Tibial artery (tissue), 4 donors: ENCODE measurements at regions not wholly inside any gene's neighbourhood (a gene's known extent, or its start where the extent isn't known, plus 50 kb on each side); places are given as distances from the start of the nearest gene placed in this dataset.
"Not testable (repeated sequence)": the region's sequence is repeated elsewhere in the genome, so short reads cannot be mapped to it uniquely, and the experiment has no call there.

Experiments
- DNase-seq, 2 donors: peaks; one replicate each; pipeline ENCODE4 v3.0.0-alpha.2; 2019
- H3K27ac ChIP-seq, 2 donors: fragments of 200-600 bp; sonication (generic) in 1 of 2; 1 replicate in 1 of 2; 2 replicates in 1 of 2; pipeline ENCODE4 v1.5.1; 2018 to 2019; ENCODE audit warnings: mild to moderate bottlenecking in 1 of 2
- H3K27me3 ChIP-seq, 2 donors: fragments of 200-600 bp; sonication (generic) in 1 of 2; one replicate each; pipeline versions ENCODE4 v1.5.1 to v1.6.0; 2016 to 2019
- H3K36me3 ChIP-seq, 3 donors: fragments of 200-600 bp; sonication (generic) in 2 of 3; one replicate each; pipeline ENCODE4 v1.5.1; 2016 to 2019; ENCODE audit warnings: mild to moderate bottlenecking in 2 of 3
- H3K4me1 ChIP-seq, 4 donors: fragments of 200-600 bp; sonication (generic) in 2 of 4; 1 replicate in 3 of 4; 2 replicates in 1 of 4; pipeline ENCODE4 v1.5.1; 2016 to 2019
- H3K4me3 ChIP-seq, 2 donors: fragments of 200-600 bp; sonication (generic) in 1 of 2; 1 replicate in 1 of 2; 2 replicates in 1 of 2; pipeline ENCODE4 v1.5.1; 2018 to 2019; ENCODE audit warnings: mild to moderate bottlenecking in 2 of 2
- H3K9me3 ChIP-seq, 3 donors: fragments of 200-600 bp; sonication (generic) in 1 of 3; one replicate each; pipeline ENCODE4 v1.5.1; 2016 to 2019
- intact Hi-C: fragments of 100-400 bp; cut with DNase I; formaldehyde crosslinking; loops from one replicate; pipeline ENCODE4 v1.15.0; 2023; ENCODE audit warnings: low total_unique reads
- TF ChIP-seq, protein P1 (sequence below), 2 experiments: fragments of 200-600 bp in 1 of 2; fragments of 450-650 bp in 1 of 2; IDR thresholded peaks; one replicate each; pipeline ENCODE4 v1.5.1; 2017 to 2019; ENCODE audit warnings: antibody characterized with exemption in 2 of 2, mild to moderate bottlenecking in 1 of 2, moderate library complexity in 1 of 2

DNA sequence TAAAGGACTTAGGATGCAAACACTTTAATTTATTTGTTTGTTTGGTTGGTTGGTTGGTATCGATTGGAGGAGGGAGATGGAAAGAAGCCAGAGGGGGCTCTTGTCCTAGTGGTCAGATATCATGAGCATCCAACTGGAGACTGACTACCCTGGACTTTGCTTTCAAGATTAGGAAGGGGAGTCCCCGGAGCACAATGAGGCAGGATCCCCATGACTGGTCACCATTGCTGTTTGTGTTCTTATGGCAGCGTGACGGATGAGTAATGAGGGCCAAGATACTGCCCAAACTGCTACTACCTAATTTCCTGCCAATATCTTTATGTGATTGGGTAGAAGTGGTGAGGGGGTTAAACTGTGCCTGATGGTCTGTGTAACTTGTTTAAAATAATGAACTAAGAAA, 354.6 kb upstream of the ROPN1 start:
- H3K36me3 ChIP-seq, result peaks cover 6 to 26% (median 9%) of the 10 kb centered on the region in 3 donors
- no peak overlapping the region for H3K27ac ChIP-seq
- H3K9me3 ChIP-seq, result no peaks in the 10 kb centered on the region
- intact Hi-C loops, result loop anchor here (5.0 kb wide), 1 partner anchor 121 kb away; no protein-coding TSS in a partner anchor
- TF ChIP-seq, protein P1, sequence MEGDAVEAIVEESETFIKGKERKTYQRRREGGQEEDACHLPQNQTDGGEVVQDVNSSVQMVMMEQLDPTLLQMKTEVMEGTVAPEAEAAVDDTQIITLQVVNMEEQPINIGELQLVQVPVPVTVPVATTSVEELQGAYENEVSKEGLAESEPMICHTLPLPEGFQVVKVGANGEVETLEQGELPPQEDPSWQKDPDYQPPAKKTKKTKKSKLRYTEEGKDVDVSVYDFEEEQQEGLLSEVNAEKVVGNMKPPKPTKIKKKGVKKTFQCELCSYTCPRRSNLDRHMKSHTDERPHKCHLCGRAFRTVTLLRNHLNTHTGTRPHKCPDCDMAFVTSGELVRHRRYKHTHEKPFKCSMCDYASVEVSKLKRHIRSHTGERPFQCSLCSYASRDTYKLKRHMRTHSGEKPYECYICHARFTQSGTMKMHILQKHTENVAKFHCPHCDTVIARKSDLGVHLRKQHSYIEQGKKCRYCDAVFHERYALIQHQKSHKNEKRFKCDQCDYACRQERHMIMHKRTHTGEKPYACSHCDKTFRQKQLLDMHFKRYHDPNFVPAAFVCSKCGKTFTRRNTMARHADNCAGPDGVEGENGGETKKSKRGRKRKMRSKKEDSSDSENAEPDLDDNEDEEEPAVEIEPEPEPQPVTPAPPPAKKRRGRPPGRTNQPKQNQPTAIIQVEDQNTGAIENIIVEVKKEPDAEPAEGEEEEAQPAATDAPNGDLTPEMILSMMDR (IDR thresholded peaks at IDR 0.05), result no peak
- DNase-seq, result no peak
- H3K27me3 ChIP-seq, result no peaks in the 10 kb centered on the region
- H3K4me1 ChIP-seq, result peaks cover 0 to 11% (median 0%) of the 10 kb centered on the region in 4 donors
- no peak overlapping the region for H3K4me3 ChIP-seq

DNA sequence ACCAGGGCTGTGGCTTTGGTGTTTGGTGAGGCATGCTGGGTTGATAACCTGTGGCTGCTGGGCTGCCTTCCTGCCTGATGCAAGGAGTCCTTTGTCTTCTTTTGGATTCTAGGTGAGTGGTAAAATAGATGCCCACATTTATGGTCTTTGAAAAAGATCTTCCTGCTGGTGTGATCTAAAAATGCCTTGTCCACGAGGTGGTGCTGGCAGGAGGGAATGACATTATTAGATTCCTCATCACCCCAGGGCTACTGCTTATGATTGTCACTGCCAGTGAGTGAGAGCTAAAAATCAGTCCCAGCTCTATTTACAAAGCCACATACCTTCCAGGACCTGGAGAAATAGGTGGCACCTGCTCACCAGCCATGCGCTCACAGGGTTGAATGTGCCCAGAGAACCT, 355.5 kb upstream of the ROPN1 start:
- TF ChIP-seq, protein P1 (IDR thresholded peaks at IDR 0.05), result no peak
- Histone ChIP-seq H3K27ac (no peak overlapping the region), H3K4me3 (no peak overlapping the region), H3K9me3 (no peaks in the 10 kb centered on the region), H3K4me1 (peaks cover 0 to 16% (median 0%) of the 10 kb centered on the region in 4 donors), H3K36me3 (peaks cover 6 to 26% (median 9%) of the 10 kb centered on the region in 3 donors), H3K27me3 (no peaks in the 10 kb centered on the region)
- DNase-seq, result no peak
- intact Hi-C loops, result loop anchor here (5.0 kb wide), 1 partner anchor 120 kb away; no protein-coding TSS in a partner anchor

DNA sequence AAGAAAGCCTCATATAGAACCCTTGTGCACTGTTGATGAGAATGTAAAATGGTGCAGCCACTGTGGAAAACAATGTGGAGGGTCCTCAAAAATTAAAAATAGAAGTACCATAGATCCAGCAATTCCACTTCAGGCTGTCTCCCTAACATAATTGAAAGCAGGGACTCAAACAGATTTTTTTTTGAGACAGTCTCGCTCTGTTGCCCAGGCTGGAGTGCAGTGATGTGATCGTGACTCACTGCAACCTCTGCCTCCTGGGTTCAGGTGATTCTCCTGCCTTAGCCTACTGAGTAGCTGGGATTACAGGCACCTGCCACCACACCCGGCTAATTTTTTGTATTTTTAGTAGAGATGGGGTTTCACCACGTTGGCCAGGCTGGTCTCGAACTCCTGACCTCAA, 356.6 kb upstream of the ROPN1 start:
- intact Hi-C loops, result loop anchor here (5.0 kb wide), 1 partner anchor 119 kb away; no protein-coding TSS in a partner anchor
- H3K4me3 ChIP-seq, H3K27ac ChIP-seq, H3K9me3 ChIP-seq, DNase-seq, H3K27me3 ChIP-seq: not testable (repeated sequence)
- H3K4me1 ChIP-seq, result peaks cover 0 to 16% (median 0%) of the 10 kb centered on the region in 4 donors
- peaks cover 6 to 19% (median 9%) of the 10 kb centered on the region in 3 donors for H3K36me3 ChIP-seq

DNA sequence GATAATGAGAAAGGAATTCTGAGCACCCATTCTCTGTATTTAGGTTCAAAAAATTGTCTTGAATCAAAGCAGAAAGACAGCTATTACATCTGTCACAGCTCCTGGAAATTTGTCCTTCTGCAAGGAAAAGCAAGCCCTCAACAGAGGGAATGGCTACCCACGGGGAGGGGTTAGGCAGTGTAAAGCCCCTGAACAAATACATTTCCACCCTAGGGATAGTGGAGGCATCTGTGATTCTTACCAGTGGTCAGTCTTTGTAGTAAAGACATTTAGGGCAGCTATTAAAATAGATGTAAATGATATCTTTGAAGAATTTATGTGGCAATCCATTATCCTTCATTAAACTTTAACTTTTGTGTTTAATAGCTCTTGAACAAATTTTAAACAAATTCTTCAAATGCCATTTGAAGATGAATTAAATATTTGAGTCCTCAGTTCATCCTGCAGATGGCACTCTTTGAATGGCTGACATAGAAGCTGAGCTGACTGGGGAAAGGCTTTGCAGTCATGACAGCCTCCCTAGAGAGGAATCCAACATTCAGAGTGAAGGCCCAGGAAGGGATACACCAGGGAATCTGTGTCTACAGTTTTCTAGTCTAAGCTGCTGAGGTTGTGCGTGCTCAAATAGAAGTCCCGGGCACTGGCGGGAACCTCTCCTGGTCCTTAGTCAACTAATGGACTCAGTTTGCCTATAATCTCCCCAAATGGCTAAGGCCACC, 359.7 kb upstream of the ROPN1 start:
- intact Hi-C loops, result loop anchor here (10.0 kb wide), 1 partner anchor 203 kb away; no protein-coding TSS in a partner anchor
- H3K27ac ChIP-seq, result peak overlapping the region in 1 of 2 donors; percentile 42
- no peaks in the 10 kb centered on the region for H3K9me3 ChIP-seq

DNA sequence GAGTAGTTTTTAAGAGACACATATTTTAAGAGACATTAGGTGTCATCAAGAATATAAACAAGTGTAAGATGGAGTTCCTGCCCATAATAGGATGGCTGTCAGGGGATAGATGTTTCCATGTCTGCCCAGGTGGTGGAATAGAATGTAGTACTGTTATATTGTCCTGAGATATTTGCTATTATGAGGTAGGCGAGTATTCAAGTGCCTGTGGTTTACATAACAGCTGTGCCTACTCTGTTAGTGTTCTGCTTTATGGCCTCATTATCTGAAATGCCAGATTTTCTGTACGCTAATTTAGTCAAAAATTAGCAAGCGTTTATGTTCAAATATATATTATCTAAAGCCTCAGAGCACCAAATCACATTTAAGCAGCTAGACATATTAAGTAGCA, 360.2 kb upstream of the ROPN1 start:
- Histone ChIP-seq H3K27me3 (no peaks in the 10 kb centered on the region), H3K9me3 (no peaks in the 10 kb centered on the region), H3K4me1 (peaks cover 0 to 16% (median 0%) of the 10 kb centered on the region in 4 donors), H3K36me3 (peaks cover 6 to 16% (median 9%) of the 10 kb centered on the region in 3 donors), H3K4me3 (no peak overlapping the region), H3K27ac (no peak overlapping the region)
- intact Hi-C loops, result loop anchor here (10.0 kb wide), 1 partner anchor 203 kb away; no protein-coding TSS in a partner anchor
- DNase-seq, result no peak
- TF ChIP-seq, protein P1 (IDR thresholded peaks at IDR 0.05), result no peak

More for the DNA sequence above, 359.7 kb upstream of the ROPN1 start:
- TF ChIP-seq, protein P1 (IDR thresholded peaks at IDR 0.05), result peak; percentile 46 to 68
- Histone ChIP-seq H3K4me1 (peaks cover 0 to 16% (median 0%) of the 10 kb centered on the region in 4 donors), H3K36me3 (peaks cover 6 to 19% (median 9%) of the 10 kb centered on the region in 3 donors), H3K27me3 (no peaks in the 10 kb centered on the region), H3K4me3 (no peak overlapping the region)
- DNase-seq, result no peak

DNA sequence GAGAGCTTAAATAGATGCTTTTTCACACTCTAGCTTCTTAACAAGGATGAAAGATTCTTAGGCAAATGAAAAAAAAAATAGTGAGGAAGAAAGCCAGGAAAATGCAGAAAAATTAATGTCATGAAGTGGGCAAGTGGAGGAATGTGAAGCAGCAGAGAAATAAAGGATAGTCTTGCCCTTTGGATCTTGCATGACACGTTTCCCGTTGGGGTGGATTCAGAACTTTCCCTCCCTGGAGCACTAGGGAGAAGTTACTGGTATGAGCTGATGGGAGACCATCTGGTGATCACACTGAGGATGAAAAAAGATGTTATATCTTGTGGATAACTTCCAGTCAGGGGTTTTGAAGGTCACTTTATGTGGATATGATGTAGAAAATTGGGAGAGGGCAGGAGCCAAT, 361.8 kb upstream of the ROPN1 start:
- peaks cover 0 to 6% (median under 1%) of the 10 kb centered on the region in 3 donors for H3K36me3 ChIP-seq
- intact Hi-C loops, result loop anchor here (10.0 kb wide), 1 partner anchor 201 kb away; no protein-coding TSS in a partner anchor
- H3K27ac ChIP-seq, result no peak overlapping the region
- H3K4me3 ChIP-seq, result no peak overlapping the region
- H3K27me3 ChIP-seq, result no peaks in the 10 kb centered on the region
- TF ChIP-seq, protein P1 (IDR thresholded peaks at IDR 0.05), result no peak
- no peaks in the 10 kb centered on the region for H3K9me3 ChIP-seq
- no peak for DNase-seq
- H3K4me1 ChIP-seq, result peaks cover 0 to 16% (median 0%) of the 10 kb centered on the region in 4 donors
